NCI-H1694 treated with DMSO at 0.1 percent for 48 hours (cell line): ENCODE measurements at regions not wholly inside any gene's neighbourhood (a gene's known extent, or its start where the extent isn't known, plus 50 kb on each side); places are given as distances from the start of the nearest gene placed in this dataset.

Source experiments
- DNase-seq: peaks from one replicate; lab custom pipeline; 2025; lab: John Stamatoyannopoulos, UW

GRCh38 chr13:107392205-107392604 lies 823.1 kb downstream of the LIG4 start:
- no peak for DNase-seq

- no peak for DNase-seq
Measured at GRCh38 chr13:107387525-107387924, 819.6 kb upstream of the ARGLU1 start.

DNA sequence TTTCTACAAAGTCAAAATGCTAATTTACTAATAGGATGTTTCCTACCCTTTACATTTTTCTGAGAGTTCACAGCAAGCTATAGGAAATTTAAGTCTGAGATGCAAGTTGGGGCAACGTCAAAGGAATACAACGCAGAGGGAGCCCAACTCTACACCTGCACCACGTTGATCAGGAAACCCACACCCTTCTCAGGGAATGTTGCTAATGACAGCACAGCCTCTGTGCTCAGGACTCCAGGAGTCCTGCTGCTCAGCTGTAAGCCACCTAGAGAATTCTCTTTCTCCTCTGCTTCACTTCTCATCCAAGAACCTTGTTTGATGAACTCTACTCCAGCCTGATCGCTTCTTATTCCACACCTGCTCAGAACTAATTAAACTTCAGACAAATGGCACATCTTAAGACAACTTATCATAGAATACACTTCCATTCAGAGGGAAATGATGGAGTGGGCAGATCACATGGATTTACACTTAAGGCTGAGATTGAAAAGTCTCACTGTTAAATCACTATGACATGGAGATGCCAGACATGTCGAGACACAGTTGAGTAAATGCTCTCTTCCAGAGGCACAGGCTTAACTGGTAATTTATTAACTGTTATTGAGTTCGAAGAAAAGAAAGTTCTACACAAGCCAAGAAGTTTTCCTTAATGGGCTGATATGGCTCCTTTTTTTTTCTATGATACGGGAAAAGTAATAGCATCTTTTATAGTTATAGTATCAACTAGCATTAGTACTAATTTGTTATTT lies 811.6 kb upstream of the ARGLU1 start:
- no peak for DNase-seq

DNA sequence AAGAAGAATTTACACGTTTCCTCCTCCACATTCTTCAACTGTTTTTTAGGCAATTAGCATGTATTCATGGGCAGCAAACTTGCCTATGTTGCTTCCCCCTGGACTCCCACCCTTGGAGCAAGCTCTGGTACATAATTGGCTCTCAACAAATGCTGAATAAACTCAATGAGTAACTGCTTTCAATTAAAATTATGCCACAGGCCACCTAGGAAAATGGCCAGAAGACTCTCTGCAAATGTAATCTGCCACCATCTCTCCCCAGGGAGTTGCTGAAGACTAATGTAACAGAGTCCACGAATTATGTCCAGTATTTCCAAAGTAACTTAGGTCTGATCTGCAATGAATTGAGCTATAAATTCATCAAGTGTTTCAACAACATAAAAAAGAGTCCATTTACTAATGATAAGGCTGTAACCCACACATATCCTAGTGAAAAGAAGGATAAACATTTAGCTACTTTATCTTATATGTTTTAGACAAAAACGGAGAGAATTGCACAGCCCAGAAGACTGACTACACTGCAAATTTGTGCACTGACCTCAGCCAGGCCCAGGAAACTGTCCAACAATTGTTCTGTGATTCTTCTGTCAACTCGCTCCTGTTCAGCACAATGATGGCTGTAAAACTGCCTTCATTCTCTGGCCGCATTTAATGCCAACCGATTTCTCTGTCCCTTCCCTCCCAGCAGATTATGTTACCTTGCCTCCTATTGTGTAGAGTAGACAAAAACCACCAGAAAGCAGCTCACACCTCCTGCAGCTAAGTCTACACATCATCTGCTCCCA lies 808.6 kb upstream of the ARGLU1 start:
- DNase-seq, result no peak

DNA sequence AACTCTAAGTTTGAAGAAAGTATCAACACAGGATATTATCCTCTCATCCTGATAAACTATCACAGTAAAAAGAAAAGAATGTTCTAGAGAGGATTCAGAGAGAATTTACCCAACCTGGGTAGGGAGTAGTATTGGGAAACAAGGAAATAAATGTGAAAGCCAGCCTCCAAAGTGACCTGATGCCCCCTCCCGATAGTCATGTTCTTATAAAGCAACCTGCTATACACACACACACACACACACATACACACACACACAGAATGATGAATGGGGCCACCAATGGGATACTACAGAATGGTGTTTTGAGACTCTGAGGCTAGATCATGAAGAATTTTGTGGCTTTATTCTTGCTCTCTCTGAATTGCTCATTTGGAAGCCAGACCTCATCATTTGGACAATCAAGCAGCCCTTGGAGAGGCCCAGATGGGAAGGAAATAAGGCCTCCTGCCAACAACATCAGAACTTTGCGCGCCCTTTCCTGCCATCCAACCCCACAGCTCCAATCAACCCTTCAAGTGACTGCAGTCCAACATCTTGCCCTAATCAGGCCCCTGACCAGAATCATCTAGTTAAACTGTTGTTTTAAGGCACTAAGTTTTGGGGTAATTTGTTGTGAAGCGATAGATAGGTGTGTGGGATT lies 807.9 kb upstream of the ARGLU1 start:
- DNase-seq, result no peak

- DNase-seq, result no peak
Measured at GRCh38 chr13:107374038-107374437, 806.1 kb upstream of the ARGLU1 start.

GRCh38 chr13:107373551-107373950 lies 805.6 kb upstream of the ARGLU1 start:
- DNase-seq, result peak; percentile 72

DNA sequence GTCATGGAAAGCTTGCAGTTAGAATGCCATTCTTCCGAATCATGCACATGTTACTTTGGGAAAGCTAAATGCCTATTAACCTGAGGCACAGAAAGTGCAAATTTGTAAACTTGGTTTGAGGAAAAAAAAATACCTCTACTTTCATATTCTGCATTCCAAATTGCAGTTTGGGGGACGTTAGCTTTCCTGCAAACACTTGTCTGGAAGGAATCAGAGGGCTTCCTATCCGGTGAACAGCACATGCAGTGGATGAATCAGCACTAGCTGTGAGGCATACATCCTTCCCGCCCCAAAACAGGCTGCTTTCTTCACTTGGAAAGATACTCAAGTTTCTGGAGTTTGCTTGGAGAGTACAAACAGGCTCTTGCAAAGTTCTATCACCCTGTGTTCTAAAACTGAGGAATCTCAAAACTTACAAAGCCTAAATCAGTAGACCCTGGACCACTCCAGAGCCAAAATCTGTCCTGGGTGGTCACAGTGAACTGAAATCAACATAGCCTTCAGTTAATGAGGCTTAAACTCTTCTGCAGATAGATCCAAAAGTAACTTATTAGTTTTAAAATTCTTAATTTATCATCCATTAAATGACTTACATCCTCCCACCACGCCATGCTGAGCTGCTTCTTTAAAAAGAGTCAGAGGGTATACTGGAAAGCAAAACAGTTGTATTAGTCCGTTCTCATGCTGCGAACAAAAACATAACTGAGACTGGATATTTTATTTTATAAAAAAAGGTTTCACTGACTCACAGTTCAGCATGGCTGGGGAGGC lies 802.3 kb upstream of the ARGLU1 start:
- DNase-seq, result no peak

DNA sequence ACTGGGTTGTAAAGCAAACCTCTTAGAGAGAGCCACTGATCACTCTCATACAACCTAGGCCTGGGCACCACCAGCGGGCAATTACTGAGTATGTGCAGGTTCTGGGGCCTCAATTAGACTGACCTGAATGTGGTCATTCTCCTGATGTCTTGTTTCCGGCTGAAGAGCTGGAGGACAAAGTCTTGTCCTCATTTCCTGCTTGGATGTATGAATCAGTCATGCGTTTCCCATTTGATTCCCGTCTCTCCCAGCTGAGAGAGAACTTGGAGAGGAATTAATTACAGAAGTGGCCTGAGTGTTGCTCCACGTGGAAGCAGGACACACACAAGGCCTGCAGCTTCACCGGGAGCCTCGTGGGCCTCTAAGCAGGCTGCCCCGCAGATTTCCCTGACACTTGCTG lies 799.3 kb upstream of the ARGLU1 start:
- DNase-seq, result no peak

- no peak for DNase-seq
Measured at GRCh38 chr13:107365466-107366215, 797.7 kb upstream of the ARGLU1 start.

GRCh38 chr13:107364658-107365057 lies 796.7 kb upstream of the ARGLU1 start:
- DNase-seq, result no peak

GRCh38 chr13:107361666-107362065 lies 793.7 kb upstream of the ARGLU1 start:
- DNase-seq, result no peak

DNA sequence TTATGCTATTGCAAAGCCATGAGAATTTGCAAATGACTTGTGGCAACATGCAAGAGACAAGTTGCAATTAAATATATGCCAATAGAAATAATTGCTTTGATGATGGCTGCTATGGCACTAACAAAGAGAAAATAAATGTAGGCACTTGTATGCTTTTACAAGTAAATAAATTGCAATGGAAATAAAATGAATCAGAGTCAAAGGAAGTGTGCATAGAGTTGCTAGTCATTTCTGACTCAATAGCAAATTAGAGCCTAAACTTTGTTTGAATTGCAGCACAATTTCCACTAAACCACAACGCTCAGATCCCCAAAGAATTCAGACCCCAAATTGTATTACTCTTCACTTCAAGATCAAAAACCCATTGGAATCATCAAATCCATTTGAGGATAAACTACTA lies 792.1 kb upstream of the ARGLU1 start:
- no peak for DNase-seq

GRCh38 chr13:107358866-107359265 lies 790.9 kb upstream of the ARGLU1 start:
- DNase-seq, result no peak

DNA sequence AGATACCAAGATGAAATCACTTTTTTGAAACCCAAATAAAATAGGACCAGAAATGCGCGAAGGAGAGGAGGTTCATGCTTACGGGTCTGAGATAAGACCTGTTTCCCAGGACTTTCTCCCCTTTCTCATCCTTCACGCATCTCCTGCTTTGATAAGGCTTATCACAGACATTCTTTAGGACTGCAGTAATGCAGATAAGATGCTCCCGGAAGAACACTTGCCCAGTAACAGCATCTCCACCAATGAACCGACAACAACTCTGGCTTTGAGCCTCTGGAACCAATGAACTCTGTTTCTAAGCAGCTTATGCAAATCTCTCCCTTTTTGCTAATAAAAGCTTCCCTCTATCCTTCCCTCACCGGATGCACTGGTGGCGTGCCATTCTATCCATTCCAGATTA lies 783.4 kb upstream of the ARGLU1 start:
- DNase-seq, result no peak

GRCh38 chr13:107348925-107349324 lies 781.0 kb upstream of the ARGLU1 start:
- no peak for DNase-seq

GRCh38 chr13:107348471-107348870 lies 780.5 kb upstream of the ARGLU1 start:
- DNase-seq, result no peak

- no peak for DNase-seq
Measured at GRCh38 chr13:107347641-107348369, 779.9 kb upstream of the ARGLU1 start.

DNA sequence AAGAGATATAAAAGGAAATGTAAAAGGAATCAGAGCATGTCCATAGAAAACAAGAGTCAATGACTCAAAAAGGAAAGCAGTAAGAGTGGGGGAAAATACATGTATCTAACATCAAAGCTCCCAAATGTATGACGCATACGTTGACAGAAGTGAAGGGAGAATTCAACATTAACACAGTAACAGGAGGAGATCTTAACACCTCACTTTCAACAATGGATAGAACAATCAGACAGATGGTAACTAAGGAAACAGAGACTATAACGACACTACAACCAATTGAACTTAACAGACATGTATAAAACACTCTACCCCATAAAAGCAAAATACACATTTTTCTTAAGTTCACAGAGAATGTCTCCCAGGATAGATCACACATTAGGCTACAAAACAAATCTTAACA lies 774.8 kb upstream of the ARGLU1 start:
- DNase-seq, result no peak

GRCh38 chr13:107339209-107339608 lies 771.3 kb upstream of the ARGLU1 start:
- DNase-seq, result no peak

DNA sequence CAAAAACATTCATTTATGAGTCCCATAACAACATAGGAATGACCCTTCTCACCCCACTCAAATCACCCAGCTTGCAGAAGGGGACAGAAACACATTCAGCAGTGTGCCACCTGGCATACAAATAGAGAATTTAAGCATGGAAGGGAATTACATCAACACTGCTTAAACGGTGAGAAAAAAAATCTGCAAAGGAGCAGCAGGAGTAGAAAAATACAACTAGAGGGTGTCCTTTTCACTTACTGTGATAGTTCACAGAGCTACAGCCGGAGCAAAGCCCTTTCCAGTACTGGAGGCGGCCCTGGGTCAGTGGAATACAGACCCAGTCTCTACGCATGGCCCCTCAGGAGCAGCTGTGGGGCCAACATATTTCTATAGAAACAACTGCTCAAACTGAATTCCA lies 764.3 kb upstream of the ARGLU1 start:
- DNase-seq, result peak; percentile 10
